ENCODE measurements at regions not wholly inside any gene's neighbourhood (a gene's known extent, or its start where the extent isn't known, plus 50 kb on each side); places are given as distances from the start of the nearest gene placed in this dataset.

DNA sequence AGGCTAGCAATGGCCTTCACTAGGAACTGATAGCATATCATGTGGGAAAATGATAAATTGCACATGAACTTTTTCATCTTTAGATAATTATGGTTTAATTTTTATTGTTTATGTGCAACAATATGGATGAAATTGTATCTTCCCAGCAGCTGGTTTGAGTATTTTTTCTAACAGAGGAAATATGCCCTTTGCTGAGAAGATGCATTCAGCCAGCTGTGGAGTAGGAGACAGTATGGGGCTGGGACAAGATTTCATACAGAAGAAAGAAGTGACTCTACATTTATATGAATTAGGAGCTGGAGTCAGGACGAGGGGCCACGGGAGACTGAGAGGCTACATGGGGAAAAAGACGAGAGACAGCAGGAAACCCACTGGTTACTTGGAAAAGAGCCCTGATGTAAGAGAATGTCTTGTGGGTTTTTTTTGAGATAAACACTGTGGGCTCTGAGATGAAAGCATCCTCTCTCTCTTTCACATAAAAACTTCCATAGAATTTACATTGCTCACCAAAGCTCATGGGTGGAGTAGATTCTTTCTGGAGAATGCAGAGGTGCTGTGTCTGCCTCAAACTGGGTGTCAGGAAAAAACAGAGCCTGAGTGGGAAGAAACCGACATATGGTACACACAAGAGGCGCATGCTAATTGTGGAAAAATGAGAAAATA, 115.2 kb upstream of the PDZRN3 start:
- TF ChIP-seq, protein P1, sequence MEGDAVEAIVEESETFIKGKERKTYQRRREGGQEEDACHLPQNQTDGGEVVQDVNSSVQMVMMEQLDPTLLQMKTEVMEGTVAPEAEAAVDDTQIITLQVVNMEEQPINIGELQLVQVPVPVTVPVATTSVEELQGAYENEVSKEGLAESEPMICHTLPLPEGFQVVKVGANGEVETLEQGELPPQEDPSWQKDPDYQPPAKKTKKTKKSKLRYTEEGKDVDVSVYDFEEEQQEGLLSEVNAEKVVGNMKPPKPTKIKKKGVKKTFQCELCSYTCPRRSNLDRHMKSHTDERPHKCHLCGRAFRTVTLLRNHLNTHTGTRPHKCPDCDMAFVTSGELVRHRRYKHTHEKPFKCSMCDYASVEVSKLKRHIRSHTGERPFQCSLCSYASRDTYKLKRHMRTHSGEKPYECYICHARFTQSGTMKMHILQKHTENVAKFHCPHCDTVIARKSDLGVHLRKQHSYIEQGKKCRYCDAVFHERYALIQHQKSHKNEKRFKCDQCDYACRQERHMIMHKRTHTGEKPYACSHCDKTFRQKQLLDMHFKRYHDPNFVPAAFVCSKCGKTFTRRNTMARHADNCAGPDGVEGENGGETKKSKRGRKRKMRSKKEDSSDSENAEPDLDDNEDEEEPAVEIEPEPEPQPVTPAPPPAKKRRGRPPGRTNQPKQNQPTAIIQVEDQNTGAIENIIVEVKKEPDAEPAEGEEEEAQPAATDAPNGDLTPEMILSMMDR (IDR thresholded peaks at IDR 0.05; ENCODE audit: low read length): no peak
- TF ChIP-seq EZH2 (IDR thresholded peaks at IDR 0.05; ENCODE audit: borderline replicate concordance, low read length): no peak
